OCI-LY1 (cell line): ENCODE measurements at regions not wholly inside any gene's neighbourhood (a gene's known extent, or its start where the extent isn't known, plus 50 kb on each side); places are given as distances from the start of the nearest gene placed in this dataset.

Experiments used
- CTCF ChIP-seq: fragments of 200-600 bp; sonication (generic), shearing (Covaris generic); IDR thresholded peaks from 2 replicates; pipeline ENCODE4 v1.5.1; 2017; ENCODE audit warnings: mild to moderate bottlenecking, antibody characterized with exemption, low read length, moderate library complexity, mixed read lengths
- EZH2 ChIP-seq: fragments of 200-600 bp; sonication (generic), shearing (Covaris generic); IDR thresholded peaks from 2 replicates; pipeline ENCODE4 v1.8.0; 2017; ENCODE audit warnings: borderline replicate concordance, mixed run types, mild to moderate bottlenecking, antibody characterized with exemption, low read length, moderate library complexity, mixed read lengths

- no peak for TF ChIP-seq CTCF
- TF ChIP-seq EZH2: no peak
Measured at GRCh38 chr6:25058941-25059340, 123.2 kb upstream of the RIPOR2 start.
